SK-N-SH treated with all-trans-retinoic acid at 6 μM for 48 hours (cell line): ENCODE measurements at regions not wholly inside any gene's neighbourhood (a gene's known extent, or its start where the extent isn't known, plus 50 kb on each side); places are given as distances from the start of the nearest gene placed in this dataset.
A peak's percentile ranks its signal among the peaks of the same experiment; 100 is the strongest.

ENCODE experiments used
- ATAC-seq: fragments of 200-7000 bp; cut with Tn5 transposase; 3 replicates; pipeline ENCODE4 v1.9.1; 2020; ENCODE audit warnings: mild to moderate bottlenecking, moderate library complexity
- ARNTL ChIP-seq: fragments of 450-650 bp; formaldehyde crosslinking; IDR thresholded peaks from 2 replicates; pipeline ENCODE4 v1.5.0; 2020; ENCODE audit warnings: low read depth, mild to moderate bottlenecking, moderate library complexity, borderline replicate concordance
- BACH2 ChIP-seq: fragments of 250-450 bp; sonication (Bioruptor Pico); IDR thresholded peaks from 2 replicates; pipeline ENCODE4 v1.9.0; 2021; ENCODE audit warnings: mild to moderate bottlenecking, borderline replicate concordance
- CREB5 ChIP-seq: fragments of 250-450 bp; sonication (Bioruptor Pico); IDR thresholded peaks from 2 replicates; pipeline ENCODE4 v1.5.1; 2020; ENCODE audit warnings: low read depth, mild to moderate bottlenecking, moderate library complexity
- CSDC2 ChIP-seq: fragments of 250-450 bp; sonication (Bioruptor Pico); IDR thresholded peaks from 2 replicates; pipeline ENCODE4 v1.5.0; 2020; ENCODE audit warnings: mild to moderate bottlenecking, moderate library complexity
- GLIS3 ChIP-seq: fragments of 250-450 bp; sonication (Bioruptor Pico); IDR thresholded peaks from 2 replicates; pipeline ENCODE4 v1.5.0; 2020; ENCODE audit warnings: mild to moderate bottlenecking, moderate library complexity
- ISL1 ChIP-seq: fragments of 250-450 bp; sonication (Bioruptor Pico); IDR thresholded peaks from 2 replicates; pipeline ENCODE4 v2.1.2; 2022; ENCODE audit warnings: mild to moderate bottlenecking, moderate library complexity
- PPARA ChIP-seq: fragments of 250-450 bp; sonication (Bioruptor Pico); IDR thresholded peaks from 2 replicates; pipeline ENCODE4 v1.5.0; 2020; ENCODE audit warnings: mild to moderate bottlenecking, borderline replicate concordance
- RARB ChIP-seq: fragments of 250-450 bp; sonication (Bioruptor Pico); IDR thresholded peaks from 2 replicates; pipeline ENCODE4 v1.8.0; 2021; ENCODE audit warnings: mild to moderate bottlenecking, moderate library complexity
- TCF4 ChIP-seq: fragments of 250-450 bp; sonication (Bioruptor Pico); IDR thresholded peaks from 2 replicates; pipeline ENCODE4 v1.8.0; 2021; ENCODE audit warnings: mild to moderate bottlenecking, moderate library complexity, borderline replicate concordance
- TSHZ2 ChIP-seq: fragments of 250-450 bp; sonication (Bioruptor Pico); IDR thresholded peaks from 2 replicates; pipeline ENCODE4 v1.5.0; 2020; ENCODE audit warnings: mild to moderate bottlenecking, moderate library complexity
- ZC3H10 ChIP-seq: fragments of 250-450 bp; sonication (Bioruptor Pico); IDR thresholded peaks from 2 replicates; pipeline ENCODE4 v1.5.1; 2021; ENCODE audit warnings: mild to moderate bottlenecking, moderate library complexity
- ZFP3 ChIP-seq: fragments of 250-450 bp; sonication (Bioruptor Pico); IDR thresholded peaks from 2 replicates; pipeline ENCODE4 v1.5.0; 2020; ENCODE audit warnings: mild to moderate bottlenecking, moderate library complexity
- ZFP30 ChIP-seq: fragments of 450-650 bp; formaldehyde crosslinking; IDR thresholded peaks from 2 replicates; pipeline ENCODE4 v1.5.0; 2022; ENCODE audit warnings: mild to moderate bottlenecking, moderate library complexity
- ZNF565 ChIP-seq: fragments of 450-650 bp; formaldehyde crosslinking; conservative IDR thresholded peaks from 2 replicates; pipeline ENCODE4 v1.5.0; 2020; ENCODE audit warnings: low read depth, mild to moderate bottlenecking, moderate library complexity
- ZNF70 ChIP-seq: fragments of 450-650 bp; formaldehyde crosslinking; IDR thresholded peaks from 2 replicates; pipeline ENCODE4 v1.5.0; 2020; ENCODE audit warnings: mild to moderate bottlenecking, moderate library complexity
- TF ChIP-seq, protein P1 (sequence below): fragments of 250-450 bp; sonication (Bioruptor Pico); IDR thresholded peaks from 2 replicates; pipeline ENCODE4 v1.8.0; 2020; ENCODE audit warnings: mild to moderate bottlenecking, moderate library complexity, borderline replicate concordance
- TF ChIP-seq, protein P2 (sequence below): fragments of 250-450 bp; sonication (Bioruptor Pico); IDR thresholded peaks from 2 replicates; pipeline ENCODE4 v1.8.0; 2021; ENCODE audit warnings: low read depth, mild to moderate bottlenecking, moderate library complexity, borderline replicate concordance

GRCh38 chr4:64545593-64545992, 136.3 kb upstream of the TECRL start:
- no peak for ATAC-seq

DNA sequence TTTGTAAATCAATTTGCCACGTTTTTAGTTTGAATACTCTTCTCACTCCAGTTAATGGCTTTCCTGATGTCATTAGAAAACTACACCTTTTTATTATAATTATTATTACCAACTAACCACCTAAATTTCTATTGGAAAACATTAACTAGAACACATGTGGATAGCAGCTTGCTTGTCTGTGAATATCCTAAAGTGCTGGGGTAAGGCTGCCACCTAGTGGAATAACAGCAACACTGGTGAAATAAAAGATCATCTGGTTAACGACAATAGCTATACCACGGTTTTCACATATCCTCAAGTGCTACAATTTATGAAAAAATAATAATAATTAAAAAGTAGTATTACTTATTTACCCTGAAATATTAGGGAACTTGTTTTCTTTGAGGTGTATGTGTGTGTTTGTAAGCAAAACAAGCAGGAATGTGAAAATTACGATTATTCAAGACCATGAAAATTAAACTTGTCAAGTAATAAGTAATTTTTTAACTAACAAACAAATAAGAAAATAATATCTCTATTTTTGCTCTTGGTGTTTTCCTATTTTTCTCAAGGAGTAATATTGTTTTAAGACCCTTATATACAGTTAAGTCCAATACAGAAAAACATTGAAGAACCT, 130.1 kb upstream of the TECRL start:
- TF ChIP-seq TSHZ2 (CRISPR knock-in tag) (no peak), ARNTL (CRISPR knock-in tag) (no peak), GLIS3 (CRISPR knock-in tag) (no peak), ZNF70 (CRISPR knock-in tag) (no peak), ZFP30 (CRISPR knock-in tag) (no peak), CSDC2 (CRISPR knock-in tag) (no peak), BACH2 (CRISPR knock-in tag) (no peak), CREB5 (CRISPR knock-in tag) (no peak), TCF4 (CRISPR knock-in tag) (no peak), PPARA (CRISPR knock-in tag) (no peak)
- TF ChIP-seq, protein P1, sequence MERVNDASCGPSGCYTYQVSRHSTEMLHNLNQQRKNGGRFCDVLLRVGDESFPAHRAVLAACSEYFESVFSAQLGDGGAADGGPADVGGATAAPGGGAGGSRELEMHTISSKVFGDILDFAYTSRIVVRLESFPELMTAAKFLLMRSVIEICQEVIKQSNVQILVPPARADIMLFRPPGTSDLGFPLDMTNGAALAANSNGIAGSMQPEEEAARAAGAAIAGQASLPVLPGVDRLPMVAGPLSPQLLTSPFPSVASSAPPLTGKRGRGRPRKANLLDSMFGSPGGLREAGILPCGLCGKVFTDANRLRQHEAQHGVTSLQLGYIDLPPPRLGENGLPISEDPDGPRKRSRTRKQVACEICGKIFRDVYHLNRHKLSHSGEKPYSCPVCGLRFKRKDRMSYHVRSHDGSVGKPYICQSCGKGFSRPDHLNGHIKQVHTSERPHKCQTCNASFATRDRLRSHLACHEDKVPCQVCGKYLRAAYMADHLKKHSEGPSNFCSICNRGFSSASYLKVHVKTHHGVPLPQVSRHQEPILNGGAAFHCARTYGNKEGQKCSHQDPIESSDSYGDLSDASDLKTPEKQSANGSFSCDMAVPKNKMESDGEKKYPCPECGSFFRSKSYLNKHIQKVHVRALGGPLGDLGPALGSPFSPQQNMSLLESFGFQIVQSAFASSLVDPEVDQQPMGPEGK, result no peak
- TF ChIP-seq, protein P2, sequence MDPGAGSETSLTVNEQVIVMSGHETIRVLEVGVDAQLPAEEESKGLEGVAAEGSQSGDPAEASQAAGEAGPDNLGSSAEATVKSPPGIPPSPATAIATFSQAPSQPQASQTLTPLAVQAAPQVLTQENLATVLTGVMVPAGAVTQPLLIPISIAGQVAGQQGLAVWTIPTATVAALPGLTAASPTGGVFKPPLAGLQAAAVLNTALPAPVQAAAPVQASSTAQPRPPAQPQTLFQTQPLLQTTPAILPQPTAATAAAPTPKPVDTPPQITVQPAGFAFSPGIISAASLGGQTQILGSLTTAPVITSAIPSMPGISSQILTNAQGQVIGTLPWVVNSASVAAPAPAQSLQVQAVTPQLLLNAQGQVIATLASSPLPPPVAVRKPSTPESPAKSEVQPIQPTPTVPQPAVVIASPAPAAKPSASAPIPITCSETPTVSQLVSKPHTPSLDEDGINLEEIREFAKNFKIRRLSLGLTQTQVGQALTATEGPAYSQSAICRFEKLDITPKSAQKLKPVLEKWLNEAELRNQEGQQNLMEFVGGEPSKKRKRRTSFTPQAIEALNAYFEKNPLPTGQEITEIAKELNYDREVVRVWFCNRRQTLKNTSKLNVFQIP (CRISPR knock-in tag), result no peak
- peak; percentile 98 for ATAC-seq

More at GRCh38 chr4:64545593-64545992, 136.3 kb upstream of the TECRL start:
- TF ChIP-seq ZC3H10 (CRISPR knock-in tag), result no peak
- TF ChIP-seq ISL1 (CRISPR knock-in tag), result no peak
- TF ChIP-seq ARNTL (CRISPR knock-in tag), result no peak
- no peak for TF ChIP-seq CSDC2 (CRISPR knock-in tag)
- TF ChIP-seq TCF4 (CRISPR knock-in tag), result no peak

DNA sequence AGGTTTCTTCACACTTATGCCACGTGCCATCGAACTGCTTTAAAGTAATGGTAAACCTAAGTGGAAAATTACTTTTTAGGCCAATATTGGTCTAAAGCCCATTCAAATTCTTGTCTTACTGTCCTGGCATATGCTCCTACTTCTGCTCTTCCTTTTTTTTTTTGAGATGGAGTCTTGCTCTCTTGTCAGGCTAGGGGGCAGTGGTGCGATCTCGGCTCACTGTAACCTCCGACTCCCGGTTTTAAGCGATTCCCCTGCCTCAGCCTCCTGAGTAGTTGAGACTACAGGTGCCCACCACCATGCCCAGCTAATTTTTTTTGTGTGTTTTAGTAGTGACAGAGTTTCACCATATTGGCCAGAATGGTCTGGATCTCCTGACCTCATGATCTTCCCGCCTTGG, 129.0 kb upstream of the TECRL start:
- TF ChIP-seq PPARA (CRISPR knock-in tag) (no peak), ZNF70 (CRISPR knock-in tag) (no peak), ZNF565 (CRISPR knock-in tag) (no peak), ISL1 (CRISPR knock-in tag) (no peak)
- peak; percentile 88 for ATAC-seq

DNA sequence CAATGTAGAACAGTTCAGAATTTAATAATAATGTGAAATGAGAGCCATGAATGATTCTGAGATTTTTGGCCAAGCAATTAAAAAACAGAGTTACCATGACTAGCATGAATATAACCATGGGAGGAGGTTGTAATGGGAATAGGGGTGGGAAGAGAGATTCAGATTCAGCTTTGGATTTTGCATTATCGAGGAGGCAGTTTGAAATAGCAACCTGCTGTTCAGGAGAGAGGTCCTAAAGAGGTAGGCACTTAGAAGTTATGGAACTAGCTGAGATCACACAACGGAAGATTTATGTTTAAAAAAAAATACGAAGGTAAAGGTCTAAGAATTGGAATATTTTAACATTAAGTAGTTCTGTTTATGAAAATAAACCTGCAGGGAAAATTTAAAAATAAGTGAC, 124.4 kb upstream of the TECRL start:
- TF ChIP-seq, protein P1, result no peak
- no peak for TF ChIP-seq ZFP3
- TF ChIP-seq CSDC2 (CRISPR knock-in tag), result no peak
- TF ChIP-seq GLIS3 (CRISPR knock-in tag), result no peak
- no peak for TF ChIP-seq PPARA (CRISPR knock-in tag)
- no peak for TF ChIP-seq RARB (CRISPR knock-in tag)
- TF ChIP-seq ZNF70 (CRISPR knock-in tag), result no peak
- ATAC-seq, result no peak
